Astrocyte of the spinal cord (primary cell): ENCODE measurements at regions not wholly inside any gene's neighbourhood (a gene's known extent, or its start where the extent isn't known, plus 50 kb on each side); places are given as distances from the start of the nearest gene placed in this dataset.

Experiments used
- DNase-seq: peaks from one replicate; pipeline ENCODE4 v3.0.0; 2011; ENCODE audit warnings: low read depth, low spot score
- H3K4me3 ChIP-seq: 2 replicates; pipeline ENCODE4 v1.5.1; 2011; ENCODE audit warnings: low read depth, mild to moderate bottlenecking, low read length, moderate library complexity
- CTCF ChIP-seq: IDR thresholded peaks from 2 replicates; pipeline ENCODE4 v1.5.1; 2012; ENCODE audit warnings: low read depth, mild to moderate bottlenecking, low read length, inconsistent platforms
- in situ Hi-C: cut with HindIII; loops from 2 replicates; pipeline ENCODE4 v1.10.0; 2017; ENCODE audit warnings: low sequenced_read_pairs

GRCh38 chrX:4850312-4850711 is 1136.9 kb upstream of the PRKX start:
- no peak for TF ChIP-seq CTCF
- no peak for DNase-seq
- in situ Hi-C loops, result no loop called here
- H3K4me3 ChIP-seq, result no peak overlapping the region

GRCh38 chrX:4844376-4844775 is 1130.9 kb upstream of the PRKX start:
- no peak for TF ChIP-seq CTCF
- DNase-seq, result no peak
- in situ Hi-C loops, result no loop called here

GRCh38 chrX:4841216-4841745 is 1127.8 kb upstream of the PRKX start:
- DNase-seq, result peak; percentile 12
- H3K4me3 ChIP-seq, result no peak overlapping the region
- in situ Hi-C loops, result no loop called here
- TF ChIP-seq CTCF, result no peak

More at GRCh38 chrX:4844376-4844775, 1130.9 kb upstream of the PRKX start:
- no peak overlapping the region for H3K4me3 ChIP-seq

- TF ChIP-seq CTCF, result no peak
- H3K4me3 ChIP-seq, result no peak overlapping the region
- DNase-seq, result no peak
- in situ Hi-C loops, result no loop called here
Measured at GRCh38 chrX:4831574-4831973, 1118.1 kb upstream of the PRKX start.

- TF ChIP-seq CTCF, result no peak
- in situ Hi-C loops, result no loop called here
- no peak overlapping the region for H3K4me3 ChIP-seq
- DNase-seq, result peak; percentile 31
Measured at GRCh38 chrX:4830880-4831557, 1117.6 kb upstream of the PRKX start.

GRCh38 chrX:4825550-4825949 is 1112.1 kb upstream of the PRKX start:
- no peak for TF ChIP-seq CTCF
- in situ Hi-C loops, result no loop called here
- no peak for DNase-seq
- no peak overlapping the region for H3K4me3 ChIP-seq

- no peak for DNase-seq
- no peak overlapping the region for H3K4me3 ChIP-seq
- TF ChIP-seq CTCF, result no peak
- in situ Hi-C loops, result no loop called here
Measured at GRCh38 chrX:4809571-4809970, 1096.1 kb upstream of the PRKX start.
